ENCODE measurements at regions not wholly inside any gene's neighbourhood (a gene's known extent, or its start where the extent isn't known, plus 50 kb on each side); places are given as distances from the start of the nearest gene placed in this dataset.
A peak's percentile ranks its signal among the peaks of the same experiment; 100 is the strongest.

- TF ChIP-seq RBBP5 (IDR thresholded peaks at IDR 0.05; ENCODE audit: borderline replicate concordance, insufficient read depth, low read length, poor library complexity, severe bottlenecking) = no peak
- TF ChIP-seq SMAD4 (CRISPR knock-in tag; conservative IDR thresholded peaks at IDR 0.05) = no peak
- TF ChIP-seq TRIM24 (IDR thresholded peaks at IDR 0.05) = no peak
Measured at GRCh38 chr11:126148317-126148716, 63.1 kb downstream of the RPUSD4 start (continued).

DNA sequence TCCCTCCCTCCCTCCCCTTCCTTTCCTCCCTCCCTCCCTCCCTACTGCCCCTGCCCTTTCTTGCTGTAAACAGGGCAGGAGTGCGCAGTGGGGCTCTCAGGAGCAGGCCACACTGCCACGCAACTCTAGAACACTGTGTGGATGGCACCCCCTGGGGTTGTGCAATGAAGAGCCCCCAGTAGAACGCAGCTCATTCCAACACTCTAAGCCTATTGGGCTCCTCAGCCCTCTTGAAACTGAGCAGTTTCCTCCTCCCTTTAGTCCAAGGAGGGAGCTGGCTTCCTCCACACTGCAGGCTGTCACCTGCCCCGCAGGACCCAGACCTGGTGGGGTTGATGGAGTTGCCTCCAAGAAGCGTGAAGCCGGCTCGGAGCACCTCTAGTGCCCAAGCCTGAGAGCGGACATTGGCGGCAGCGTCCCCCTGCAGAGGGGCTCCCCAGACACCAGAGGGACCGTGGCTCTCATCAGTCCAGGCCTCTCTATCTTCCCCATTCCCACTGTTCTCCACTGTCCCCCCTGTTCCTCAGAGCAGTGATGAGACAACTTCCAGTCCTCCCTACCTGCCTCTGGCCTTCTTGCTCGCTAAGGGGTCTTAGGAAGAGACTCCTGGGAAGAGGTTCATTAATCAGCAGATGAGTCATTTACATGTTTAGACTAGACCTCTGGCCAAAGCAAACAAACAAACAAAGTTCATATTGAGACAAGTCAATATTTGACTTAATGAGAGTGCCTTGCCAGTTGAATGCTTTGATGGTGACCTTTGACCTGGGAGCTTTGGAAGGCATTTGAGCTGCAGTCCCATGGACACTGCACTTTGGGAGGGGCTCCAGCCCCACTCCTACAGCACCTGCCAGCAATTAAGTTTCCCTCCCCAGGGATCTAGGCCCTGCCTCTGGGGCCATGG, 64.0 kb downstream of the RPUSD4 start:
- TF ChIP-seq NR2C2 (CRISPR knock-in tag; IDR thresholded peaks at IDR 0.05) = no peak
- 0 out of 2 replicates have a peak, but pooled peaks have one; percentile 26 for TF ChIP-seq NR2C2 (tag; IDR thresholded peaks at IDR 0.05)
- TF ChIP-seq ZNF518B (CRISPR knock-in tag; IDR thresholded peaks at IDR 0.05) = no peak
- no peak for TF ChIP-seq SIN3A (IDR thresholded peaks at IDR 0.05; ENCODE audit: borderline replicate concordance in 2 of 2, control insufficient read depth in 1 of 2, low read depth in 2 of 2, low read length in 2 of 2)
- TF ChIP-seq NR2C1 (IDR thresholded peaks at IDR 0.05) = 0 out of 2 replicates have a peak, but pooled peaks have one; percentile 43
- no peak for TF ChIP-seq NR2C1 (tag; IDR thresholded peaks at IDR 0.05)
- ChIA-PET POLR2A (no interaction called here), CTCF (ENCODE audit: low intra/inter-chr PET ratio) (no interaction called here)
- Histone ChIP-seq H3K27me3 (ENCODE audit: control insufficient read depth in 2 of 2, insufficient read depth in 2 of 2, low read length in 2 of 2) (peaks cover 12 to 31% of the 10 kb centered on the region in 2 experiments; a peak in 4 of 5 replicates), H4K20me1 (replicated peaks; ENCODE audit: control insufficient read depth, insufficient read depth, low read length) (peaks cover 4% of the 10 kb centered on the region; the same call in 1 of the 2 replicates), H3K4me3 (no peak overlapping the region), H3K36me3 (ENCODE audit: control insufficient read depth, insufficient read depth, low read length) (no peaks in the 10 kb centered on the region), H3K27ac (ENCODE audit: extremely low read depth, low read depth, low read length) (no peak overlapping the region), H3K9ac (ENCODE audit: insufficient read depth in 1 of 2, low read depth in 2 of 2, low read length in 2 of 2) (no peak overlapping the region), H3K79me2 (ENCODE audit: control insufficient read depth, insufficient read depth, low read length) (no peaks in the 10 kb centered on the region), H3K9me1 (ENCODE audit: control insufficient read depth, insufficient read depth, low read length) (no peaks in the 10 kb centered on the region), H3K4me2 (ENCODE audit: insufficient read depth, low read length) (no peak overlapping the region), H3K9me3 (replicated peaks; ENCODE audit: control insufficient read depth, insufficient read depth, low read depth, low read length) (no peaks in the 10 kb centered on the region), H3K4me1 (replicated peaks in 1 of 2; ENCODE audit: control insufficient read depth in 2 of 2, insufficient read depth in 2 of 2, low read length in 2 of 2) (no peaks in the 10 kb centered on the region), H2AFZ (ENCODE audit: low read depth, low read length) (no peak overlapping the region)
- whole genome bisulfite sequencing (ENCODE audit: insufficient coverage, low coverage, missing lambda C conversion rate) = 26% methylated on average over 11 of the region's 12 CpGs
- intact Hi-C loops (cut with micrococcal nuclease) = no loop called here
- FAIRE-seq (no peak), DNase-seq (ENCODE audit: extremely low read depth in 1 of 4, low spot score in 3 of 4) (no peak), ATAC-seq (peak; percentile 48; the same call in 2 of the 3 replicates)
- no TSS peak for BruUV-seq (replicated peaks)
- in situ Hi-C loops (cut with MboI) = no loop called here
